Coronary artery (tissue), 2 donors: ENCODE measurements at regions not wholly inside any gene's neighbourhood (a gene's known extent, or its start where the extent isn't known, plus 50 kb on each side); places are given as distances from the start of the nearest gene placed in this dataset.
"Not testable (repeated sequence)": the region's sequence is repeated elsewhere in the genome, so short reads cannot be mapped to it uniquely, and the experiment has no call there.

Experiments used
- DNase-seq: peaks from one replicate; pipeline ENCODE4 v3.0.0-alpha.2; 2017; ENCODE audit warnings: low spot score
- H3K27ac ChIP-seq, 2 donors: fragments of 200-600 bp; sonication (generic); one replicate each; pipeline ENCODE4 v1.5.1; 2016 to 2019
- H3K4me3 ChIP-seq: fragments of 200-600 bp; sonication (generic); 2 replicates; pipeline ENCODE4 v1.5.1; 2016; ENCODE audit warnings: mild to moderate bottlenecking, moderate library complexity
- TF ChIP-seq, protein P1 (sequence below): fragments of 200-600 bp; sonication (generic); IDR thresholded peaks from one replicate; pipeline ENCODE4 v1.5.1; 2019; ENCODE audit warnings: antibody characterized with exemption

- DNase-seq: no peak
- Histone ChIP-seq H3K4me3 (no peak overlapping the region), H3K27ac (no peak overlapping the region)
- TF ChIP-seq, protein P1, sequence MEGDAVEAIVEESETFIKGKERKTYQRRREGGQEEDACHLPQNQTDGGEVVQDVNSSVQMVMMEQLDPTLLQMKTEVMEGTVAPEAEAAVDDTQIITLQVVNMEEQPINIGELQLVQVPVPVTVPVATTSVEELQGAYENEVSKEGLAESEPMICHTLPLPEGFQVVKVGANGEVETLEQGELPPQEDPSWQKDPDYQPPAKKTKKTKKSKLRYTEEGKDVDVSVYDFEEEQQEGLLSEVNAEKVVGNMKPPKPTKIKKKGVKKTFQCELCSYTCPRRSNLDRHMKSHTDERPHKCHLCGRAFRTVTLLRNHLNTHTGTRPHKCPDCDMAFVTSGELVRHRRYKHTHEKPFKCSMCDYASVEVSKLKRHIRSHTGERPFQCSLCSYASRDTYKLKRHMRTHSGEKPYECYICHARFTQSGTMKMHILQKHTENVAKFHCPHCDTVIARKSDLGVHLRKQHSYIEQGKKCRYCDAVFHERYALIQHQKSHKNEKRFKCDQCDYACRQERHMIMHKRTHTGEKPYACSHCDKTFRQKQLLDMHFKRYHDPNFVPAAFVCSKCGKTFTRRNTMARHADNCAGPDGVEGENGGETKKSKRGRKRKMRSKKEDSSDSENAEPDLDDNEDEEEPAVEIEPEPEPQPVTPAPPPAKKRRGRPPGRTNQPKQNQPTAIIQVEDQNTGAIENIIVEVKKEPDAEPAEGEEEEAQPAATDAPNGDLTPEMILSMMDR: no peak
These were observed 1012.7 kb downstream of the TDRD15 start for GRCh38 chr2:22136446-22136845.

GRCh38 chr2:22143840-22144239, 1020.1 kb downstream of the TDRD15 start:
- H3K4me3 ChIP-seq: no peak overlapping the region
- no peak for DNase-seq
- TF ChIP-seq, protein P1: no peak
- no peak overlapping the region for H3K27ac ChIP-seq

DNA sequence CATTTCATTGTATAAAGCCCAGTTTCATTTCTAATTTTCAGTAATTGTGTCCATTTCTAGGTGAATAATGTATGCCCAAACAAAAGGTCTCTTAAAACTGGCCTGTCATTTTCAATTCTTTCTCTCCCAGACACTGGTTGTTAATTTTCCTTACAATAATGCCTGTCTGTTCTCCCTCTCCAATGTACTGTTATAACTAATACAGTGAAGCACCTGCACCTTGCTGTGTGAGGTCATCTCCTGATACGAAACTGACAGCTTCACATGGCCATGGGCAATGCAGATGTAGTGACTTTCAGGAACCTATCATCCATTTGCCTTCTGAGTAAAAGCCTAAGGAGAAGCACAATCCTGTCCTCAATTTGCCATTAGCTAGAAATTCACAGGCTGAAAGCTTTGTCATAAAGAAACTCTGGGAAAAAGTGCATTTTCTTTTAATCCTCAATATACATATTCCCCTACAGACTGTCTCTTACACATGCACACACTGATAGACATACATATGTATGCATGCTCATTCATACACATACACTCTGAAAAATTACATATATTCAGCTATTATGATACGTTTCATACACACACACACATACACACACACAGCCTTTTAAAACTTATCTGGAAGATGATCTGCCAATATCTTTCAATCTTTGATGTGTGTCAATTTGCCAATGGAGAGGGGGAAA, 1030.3 kb downstream of the TDRD15 start:
- TF ChIP-seq, protein P1: no peak
- Histone ChIP-seq H3K27ac (no peak overlapping the region), H3K4me3 (no peak overlapping the region)
- DNase-seq: no peak

DNA sequence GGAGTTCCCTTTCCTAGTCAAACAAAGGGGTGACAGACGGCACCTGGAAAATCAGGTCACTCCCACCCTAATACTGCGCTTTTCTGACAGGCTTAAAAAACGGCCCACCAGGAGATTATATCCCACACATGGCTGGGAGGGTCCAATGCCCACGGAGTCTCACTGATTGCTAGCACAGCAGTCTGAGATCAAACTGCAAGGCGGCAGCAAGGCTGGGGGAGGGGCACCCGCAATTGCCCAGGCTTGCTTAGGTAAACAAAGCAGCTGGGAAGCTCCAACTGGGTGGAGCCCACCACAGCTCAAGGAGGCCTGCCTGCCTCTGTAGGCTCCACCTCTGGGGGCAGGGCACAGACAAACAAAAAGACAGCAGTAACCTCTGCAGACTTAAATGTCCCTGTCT, 1032.9 kb downstream of the TDRD15 start:
- H3K4me3 ChIP-seq, H3K27ac ChIP-seq, DNase-seq: not testable (repeated sequence)

DNA sequence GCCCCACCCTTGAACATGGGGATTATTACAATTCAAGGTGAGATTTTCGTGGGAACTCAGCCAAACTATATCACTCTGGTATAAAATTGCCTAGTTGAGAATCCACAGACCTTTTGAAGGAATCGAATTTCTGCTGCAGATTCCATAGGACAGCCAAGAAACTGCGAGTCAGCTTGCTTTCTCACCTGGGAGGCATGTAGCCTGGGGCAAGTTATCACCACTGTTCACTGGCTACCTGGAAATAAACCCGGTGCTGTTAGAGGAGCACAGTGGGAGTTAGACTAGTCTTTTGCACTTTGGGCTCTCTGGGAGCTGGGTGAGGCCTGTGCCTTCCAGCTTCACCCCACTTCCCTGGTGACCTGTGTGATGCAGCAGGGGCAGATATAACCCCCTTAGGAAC, 1043.5 kb downstream of the TDRD15 start:
- H3K27ac ChIP-seq: no peak overlapping the region
- no peak overlapping the region for H3K4me3 ChIP-seq
- DNase-seq: no peak
- TF ChIP-seq, protein P1: no peak

- H3K4me3 ChIP-seq: no peak overlapping the region
- TF ChIP-seq, protein P1: no peak
- DNase-seq: no peak
- H3K27ac ChIP-seq: no peak overlapping the region
These were observed 1051.2 kb downstream of the TDRD15 start for GRCh38 chr2:22175003-22175402.

GRCh38 chr2:22185251-22185650, 1061.5 kb downstream of the TDRD15 start:
- TF ChIP-seq, protein P1: no peak
- no peak for DNase-seq
- Histone ChIP-seq H3K27ac (no peak overlapping the region), H3K4me3 (no peak overlapping the region)

GRCh38 chr2:22186261-22186828, 1062.6 kb downstream of the TDRD15 start:
- H3K4me3 ChIP-seq, H3K27ac ChIP-seq, DNase-seq: not testable (repeated sequence)
